Endothelial cell of umbilical vein (primary cell): ENCODE measurements at regions not wholly inside any gene's neighbourhood (a gene's known extent, or its start where the extent isn't known, plus 50 kb on each side); places are given as distances from the start of the nearest gene placed in this dataset.

ENCODE experiments used
- BruUV-seq: library from RNA; stranded (reverse); fragments of 400-500 nt; replicated peaks from 2 replicates; lab custom pipeline; 2021; lab: Mats Ljungman, UMichigan
- CTCF ChIA-PET: fragments of 300-600, 350-600 bp; sonication (Branson Sonifier 250); formaldehyde crosslinking; loops from one replicate; lab custom pipeline; 2021; ENCODE audit warnings: antibody characterized with exemption, inconsistent platforms; lab: Charles Lee
- POLR2A ChIA-PET: fragments of 300-600, 350-600 bp; sonication (Branson Sonifier 250); formaldehyde crosslinking; loops from one replicate; lab custom pipeline; 2021; ENCODE audit warnings: antibody characterized with exemption, inconsistent platforms; lab: Charles Lee
- DNase-seq: peaks from one replicate; pipeline ENCODE4 v3.0.0-alpha.2; 2011; ENCODE audit warnings: low read depth, low spot score
- FAIRE-seq: peaks from 2 replicates; lab custom pipeline; 2011; peaks lifted over from hg19 to GRCh38; lab: Jason Lieb, UNC
- H2AFZ ChIP-seq: 2 replicates; pipeline ENCODE4 v1.6.0; 2012; ENCODE audit warnings: low read depth, low read length, control low read depth, inconsistent platforms
- H3K27ac ChIP-seq: 2 replicates; pipeline ENCODE4 v1.5.1; 2011; ENCODE audit warnings: low read depth, mild to moderate bottlenecking, control low read depth, low read length, moderate library complexity; ENCODE audit not compliant: insufficient read depth
- H3K27me3 ChIP-seq, 2 experiments: 2 replicates each; pipeline versions ENCODE4 v1.6.0 to v1.6.1; 2011; ENCODE audit warnings: low read length in 2 of 2, mixed read lengths in 1 of 2; ENCODE audit not compliant: control insufficient read depth in 2 of 2, insufficient read depth in 2 of 2
- H3K36me3 ChIP-seq, 2 experiments: 2 replicates in 1 of 2; 3 replicates in 1 of 2; pipeline ENCODE4 v1.5.1; 2011; ENCODE audit warnings: low read length in 2 of 2, mild to moderate bottlenecking in 1 of 2, moderate library complexity in 1 of 2; ENCODE audit not compliant: control insufficient read depth in 2 of 2, insufficient read depth in 2 of 2; ENCODE audit errors: extremely low read depth in 1 of 2
- H3K4me1 ChIP-seq: 3 replicates; pipeline ENCODE4 v1.5.1; 2011; ENCODE audit warnings: mild to moderate bottlenecking, low read length; ENCODE audit not compliant: control insufficient read depth, insufficient read depth; ENCODE audit errors: extremely low read depth
- H3K4me2 ChIP-seq: 2 replicates; pipeline ENCODE4 v1.6.1; 2011; ENCODE audit warnings: low read length, control low read depth, mixed read lengths; ENCODE audit not compliant: insufficient read depth
- H3K4me3 ChIP-seq, 3 experiments: fragments of 200-600 bp in 1 of 3; sonication (generic), shearing (Covaris generic) in 1 of 3; replicated peaks in 1 of 3; 2 replicates each; pipeline ENCODE4 v1.5.1; 2011 to 2016; ENCODE audit warnings: control low read depth in 3 of 3, low read length in 3 of 3, mild to moderate bottlenecking in 2 of 3, inconsistent platforms in 1 of 3, low read depth in 1 of 3, moderate library complexity in 1 of 3; ENCODE audit not compliant: insufficient read depth in 1 of 3
- H3K79me2 ChIP-seq: 2 replicates; pipeline ENCODE4 v1.6.0; 2012; ENCODE audit warnings: low read length, inconsistent platforms; ENCODE audit not compliant: control insufficient read depth, insufficient read depth
- H3K9ac ChIP-seq: replicated peaks from 2 replicates; pipeline ENCODE3; 2011; ENCODE audit warnings: low read length, control low read depth; ENCODE audit not compliant: insufficient read depth; ENCODE audit errors: extremely low read depth
- H3K9me1 ChIP-seq: replicated peaks from 3 replicates; pipeline ENCODE4 v1.6.0; 2011; ENCODE audit warnings: mild to moderate bottlenecking, low read length; ENCODE audit not compliant: control insufficient read depth, insufficient read depth; ENCODE audit errors: extremely low read depth
- H3K9me3 ChIP-seq: replicated peaks from 2 replicates; pipeline ENCODE4 v1.5.1; 2012; ENCODE audit warnings: low read length, inconsistent platforms; ENCODE audit not compliant: control insufficient read depth, insufficient read depth
- H4K20me1 ChIP-seq: replicated peaks from 2 replicates; pipeline ENCODE3; 2011; ENCODE audit warnings: mild to moderate bottlenecking, low read length; ENCODE audit not compliant: control insufficient read depth, insufficient read depth; ENCODE audit errors: extremely low read depth
- FOS ChIP-seq: IDR thresholded peaks from 2 replicates; pipeline ENCODE4 v1.6.1; 2011; ENCODE audit warnings: mild to moderate bottlenecking, low read length, moderate library complexity, borderline replicate concordance; ENCODE audit not compliant: insufficient read depth
- GATA2 ChIP-seq: IDR thresholded peaks from 2 replicates; pipeline ENCODE4 v1.7.0; 2011; ENCODE audit warnings: low read depth, mild to moderate bottlenecking, moderate library complexity, mixed read lengths, low read length; ENCODE audit not compliant: insufficient read length, insufficient read depth
- JUN ChIP-seq: IDR thresholded peaks from 2 replicates; pipeline ENCODE4 v1.6.1; 2011; ENCODE audit warnings: borderline replicate concordance, low read depth; ENCODE audit not compliant: insufficient read length, insufficient read depth
- MYC ChIP-seq: IDR thresholded peaks from one replicate; pipeline ENCODE4 v1.6.1; 2011; ENCODE audit warnings: mild to moderate bottlenecking, low read depth, low read length
- dilution Hi-C: fragments of 300-500 bp; cut with MboI; formaldehyde crosslinking; loops from one replicate; pipeline ENCODE4 v1.15.0; 2019; ENCODE audit warnings: low sequenced_read_pairs; ENCODE audit not compliant: extremely low pct_ligation_motif_present
- intact Hi-C: fragments of 100-400 bp; cut with micrococcal nuclease; formaldehyde crosslinking; loops from one replicate; pipeline ENCODE4 v1.10.0; 2022
- TF ChIP-seq, protein P1 (sequence below), 2 donors: IDR thresholded peaks; 1 replicate in 1 of 2; 2 replicates in 1 of 2; pipeline ENCODE4 v1.5.1; 2011; ENCODE audit warnings: low read length in 2 of 2, mild to moderate bottlenecking in 2 of 2, moderate library complexity in 2 of 2, control low read depth in 1 of 2, inconsistent platforms in 1 of 2, low read depth in 1 of 2; ENCODE audit not compliant: insufficient read depth in 1 of 2; ENCODE audit errors: extremely low read depth in 1 of 2

DNA sequence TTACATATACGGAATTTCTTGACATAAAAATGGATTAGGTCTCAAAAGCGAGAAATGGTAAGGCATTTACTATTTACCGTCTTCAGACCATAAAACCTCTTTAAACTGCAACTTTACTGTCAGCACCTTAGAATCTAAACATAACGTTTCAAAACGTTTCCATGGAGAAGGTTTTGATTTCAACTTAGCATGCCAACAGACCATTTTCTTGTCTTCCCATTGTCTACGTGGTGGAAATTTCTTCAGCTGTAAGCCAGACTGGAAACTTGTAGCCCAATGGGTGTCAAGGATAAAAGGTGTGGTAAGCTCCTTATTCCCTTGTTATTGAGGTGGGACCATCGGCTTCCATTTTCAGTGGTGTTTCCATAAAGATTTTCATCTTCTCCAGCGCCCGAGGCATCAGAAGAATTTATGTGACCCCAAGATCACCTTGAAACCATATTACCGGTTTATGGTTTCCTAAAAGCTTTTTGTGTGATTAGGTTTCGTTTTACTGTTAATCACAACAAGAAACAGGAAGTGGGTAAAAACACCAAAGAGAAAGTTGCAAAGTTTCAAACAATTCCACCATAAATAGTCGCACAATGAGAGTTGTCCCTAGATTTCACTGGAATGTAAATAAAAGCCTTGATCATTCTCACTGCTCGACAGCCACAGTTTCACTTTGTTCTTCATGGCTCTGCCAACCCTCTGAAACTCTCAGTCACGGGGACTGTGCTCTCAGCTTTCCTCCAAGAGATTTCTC is 63.0 kb upstream of the CD2AP start:
- Histone ChIP-seq H3K27me3 (no peaks in the 10 kb centered on the region), H3K4me2 (peak overlapping the region; percentile 77), H2AFZ (peak overlapping the region; percentile 49), H4K20me1 (no peaks in the 10 kb centered on the region), H3K9me3 (no peaks in the 10 kb centered on the region), H3K4me3 (peak overlapping the region; percentile 9 to 73 (median 22)), H3K9me1 (no peaks in the 10 kb centered on the region), H3K36me3 (no peaks in the 10 kb centered on the region), H3K4me1 (peaks cover 4% of the 10 kb centered on the region), H3K27ac (peak overlapping the region; percentile 40), H3K79me2 (no peaks in the 10 kb centered on the region), H3K9ac (peak overlapping the region; percentile 76)
- POLR2A ChIA-PET = no interaction called here
- CTCF ChIA-PET = interaction anchor here (0.8 to 4.1 kb wide), 19 partner anchors 60 to 1351 kb away, joined by 3 to 46 read pairs (median 5); partner anchors contain the start of gene CD2AP
- TF ChIP-seq GATA2 = no peak
- TF ChIP-seq, protein P1, sequence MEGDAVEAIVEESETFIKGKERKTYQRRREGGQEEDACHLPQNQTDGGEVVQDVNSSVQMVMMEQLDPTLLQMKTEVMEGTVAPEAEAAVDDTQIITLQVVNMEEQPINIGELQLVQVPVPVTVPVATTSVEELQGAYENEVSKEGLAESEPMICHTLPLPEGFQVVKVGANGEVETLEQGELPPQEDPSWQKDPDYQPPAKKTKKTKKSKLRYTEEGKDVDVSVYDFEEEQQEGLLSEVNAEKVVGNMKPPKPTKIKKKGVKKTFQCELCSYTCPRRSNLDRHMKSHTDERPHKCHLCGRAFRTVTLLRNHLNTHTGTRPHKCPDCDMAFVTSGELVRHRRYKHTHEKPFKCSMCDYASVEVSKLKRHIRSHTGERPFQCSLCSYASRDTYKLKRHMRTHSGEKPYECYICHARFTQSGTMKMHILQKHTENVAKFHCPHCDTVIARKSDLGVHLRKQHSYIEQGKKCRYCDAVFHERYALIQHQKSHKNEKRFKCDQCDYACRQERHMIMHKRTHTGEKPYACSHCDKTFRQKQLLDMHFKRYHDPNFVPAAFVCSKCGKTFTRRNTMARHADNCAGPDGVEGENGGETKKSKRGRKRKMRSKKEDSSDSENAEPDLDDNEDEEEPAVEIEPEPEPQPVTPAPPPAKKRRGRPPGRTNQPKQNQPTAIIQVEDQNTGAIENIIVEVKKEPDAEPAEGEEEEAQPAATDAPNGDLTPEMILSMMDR (IDR thresholded peaks at IDR 0.05; ENCODE audit: extremely low read depth in 1 of 2, insufficient read depth in 1 of 2, low read depth in 1 of 2, low read length in 2 of 2) = no peak
- no peak for TF ChIP-seq FOS
- TF ChIP-seq MYC = no peak
- TF ChIP-seq JUN = no peak
- DNase-seq (peak; percentile 75), FAIRE-seq (peak; percentile 40)
- intact Hi-C loops (loop anchor here (1.0 to 10.0 kb wide), 7 partner anchors 64 to 1353 kb away; no protein-coding TSS in a partner anchor), dilution Hi-C loops (no loop called here)
- TSS peak; percentile 56 for BruUV-seq
